ENCODE measurements at regions not wholly inside any gene's neighbourhood (a gene's known extent, or its start where the extent isn't known, plus 50 kb on each side); places are given as distances from the start of the nearest gene placed in this dataset.
"Not testable (repeated sequence)": the region's sequence is repeated elsewhere in the genome, so short reads cannot be mapped to it uniquely, and the experiment has no call there.

GRCh38 chr16:86734543-86735460 is 156.5 kb downstream of the FOXL1 start:
- Mint-ChIP-seq H3K27me3 (ENCODE audit: unreplicated experiment) (peaks cover 12% of the 10 kb centered on the region), H3K27ac (ENCODE audit: unreplicated experiment) (peak overlapping the region; percentile 99), H3K4me3 (ENCODE audit: unreplicated experiment) (peak overlapping the region; percentile 60), H3K36me3 (ENCODE audit: low read depth, unreplicated experiment) (peaks cover 23% of the 10 kb centered on the region), H3K9me3 (ENCODE audit: unreplicated experiment) (peaks cover 7% of the 10 kb centered on the region), H3K4me1 (ENCODE audit: unreplicated experiment) (peaks cover 66% of the 10 kb centered on the region)
- DNase-seq (ENCODE audit: low spot score): peak; percentile 41
- no peak for TF ChIP-seq CTCF (IDR thresholded peaks at IDR 0.05; ENCODE audit: unreplicated experiment)

GRCh38 chr16:86735727-86736126 is 157.4 kb downstream of the FOXL1 start:
- Mint-ChIP-seq H3K36me3 (ENCODE audit: low read depth, unreplicated experiment) (peaks cover 23% of the 10 kb centered on the region), H3K27ac (ENCODE audit: unreplicated experiment) (no peak overlapping the region), H3K4me1 (ENCODE audit: unreplicated experiment) (peaks cover 72% of the 10 kb centered on the region), H3K27me3 (ENCODE audit: unreplicated experiment) (peaks cover 12% of the 10 kb centered on the region), H3K9me3 (ENCODE audit: unreplicated experiment) (peaks cover 7% of the 10 kb centered on the region), H3K4me3 (ENCODE audit: unreplicated experiment) (no peak overlapping the region)
- no peak for DNase-seq (ENCODE audit: low spot score)
- no peak for TF ChIP-seq CTCF (IDR thresholded peaks at IDR 0.05; ENCODE audit: unreplicated experiment)

GRCh38 chr16:86736502-86736901 is 158.2 kb downstream of the FOXL1 start:
- DNase-seq (ENCODE audit: low spot score): no peak
- Mint-ChIP-seq H3K36me3 (ENCODE audit: low read depth, unreplicated experiment) (peaks cover 23% of the 10 kb centered on the region), H3K27ac (ENCODE audit: unreplicated experiment) (no peak overlapping the region), H3K4me3 (ENCODE audit: unreplicated experiment) (no peak overlapping the region), H3K27me3 (ENCODE audit: unreplicated experiment) (peaks cover 12% of the 10 kb centered on the region), H3K4me1 (ENCODE audit: unreplicated experiment) (peaks cover 78% of the 10 kb centered on the region), H3K9me3 (ENCODE audit: unreplicated experiment) (peaks cover 7% of the 10 kb centered on the region)
- no peak for TF ChIP-seq CTCF (IDR thresholded peaks at IDR 0.05; ENCODE audit: unreplicated experiment)

- no peak for TF ChIP-seq CTCF (IDR thresholded peaks at IDR 0.05; ENCODE audit: unreplicated experiment)
- peaks cover 81% of the 10 kb centered on the region for H3K4me1 Mint-ChIP-seq (ENCODE audit: unreplicated experiment)
- H3K27me3 Mint-ChIP-seq (ENCODE audit: unreplicated experiment): peaks cover 10% of the 10 kb centered on the region
- H3K36me3 Mint-ChIP-seq (ENCODE audit: low read depth, unreplicated experiment): peaks cover 23% of the 10 kb centered on the region
- no peak overlapping the region for H3K4me3 Mint-ChIP-seq (ENCODE audit: unreplicated experiment)
- no peak for DNase-seq (ENCODE audit: low spot score)
- H3K9me3 Mint-ChIP-seq (ENCODE audit: unreplicated experiment): peaks cover 7% of the 10 kb centered on the region
- no peak overlapping the region for H3K27ac Mint-ChIP-seq (ENCODE audit: unreplicated experiment)
Measured at GRCh38 chr16:86737083-86737482, 158.7 kb downstream of the FOXL1 start.

GRCh38 chr16:86738322-86738721 is 160.0 kb downstream of the FOXL1 start:
- H3K27me3 Mint-ChIP-seq (ENCODE audit: unreplicated experiment); DNase-seq (ENCODE audit: low spot score); H3K9me3 Mint-ChIP-seq (ENCODE audit: unreplicated experiment); H3K27ac Mint-ChIP-seq (ENCODE audit: unreplicated experiment): not testable (repeated sequence)
- H3K36me3 Mint-ChIP-seq (ENCODE audit: low read depth, unreplicated experiment): peaks cover 23% of the 10 kb centered on the region
- H3K4me3 Mint-ChIP-seq (ENCODE audit: unreplicated experiment): peak overlapping the region; percentile 77
- H3K4me1 Mint-ChIP-seq (ENCODE audit: unreplicated experiment): peaks cover 75% of the 10 kb centered on the region

Data from endothelial cell (in vitro differentiated cells).